Right hindlimb (tissue), 1 donor: ENCODE measurements at regions not wholly inside any gene's neighbourhood (a gene's known extent, or its start where the extent isn't known, plus 50 kb on each side); places are given as distances from the start of the nearest gene placed in this dataset.
"Not testable (repeated sequence)": the region's sequence is repeated elsewhere in the genome, so short reads cannot be mapped to it uniquely, and the experiment has no call there.

Experiments used
- DNase-seq: peaks from one replicate; pipeline ENCODE4 v3.0.0-alpha.2; 2018

DNA sequence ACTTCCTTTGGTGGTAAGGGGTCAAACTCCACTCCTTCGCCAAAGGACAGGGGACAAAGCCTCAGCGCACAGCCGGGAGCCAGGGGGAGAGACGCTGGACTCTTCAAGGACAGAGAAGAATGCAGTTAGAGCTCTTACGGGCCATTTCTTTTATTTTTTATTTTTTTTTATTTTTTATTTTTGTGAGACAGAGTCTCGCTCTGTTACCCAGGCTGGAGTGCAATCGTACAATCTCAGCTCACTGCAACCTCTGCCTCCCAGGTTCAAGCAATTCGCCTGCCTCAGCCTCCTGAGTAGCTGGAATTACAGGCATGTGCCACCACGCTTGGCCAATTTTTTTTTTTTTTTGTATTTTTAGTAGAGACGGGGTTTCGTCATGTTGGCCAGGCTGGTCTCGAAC is 93.2 kb upstream of the RPH3AL start, which contains the start of gene RFLNB:
Gene RFLNB (minus strand): TSS at position 101 of the 400 bp plus-strand sequence.
- DNase-seq, result not testable (repeated sequence)

DNA sequence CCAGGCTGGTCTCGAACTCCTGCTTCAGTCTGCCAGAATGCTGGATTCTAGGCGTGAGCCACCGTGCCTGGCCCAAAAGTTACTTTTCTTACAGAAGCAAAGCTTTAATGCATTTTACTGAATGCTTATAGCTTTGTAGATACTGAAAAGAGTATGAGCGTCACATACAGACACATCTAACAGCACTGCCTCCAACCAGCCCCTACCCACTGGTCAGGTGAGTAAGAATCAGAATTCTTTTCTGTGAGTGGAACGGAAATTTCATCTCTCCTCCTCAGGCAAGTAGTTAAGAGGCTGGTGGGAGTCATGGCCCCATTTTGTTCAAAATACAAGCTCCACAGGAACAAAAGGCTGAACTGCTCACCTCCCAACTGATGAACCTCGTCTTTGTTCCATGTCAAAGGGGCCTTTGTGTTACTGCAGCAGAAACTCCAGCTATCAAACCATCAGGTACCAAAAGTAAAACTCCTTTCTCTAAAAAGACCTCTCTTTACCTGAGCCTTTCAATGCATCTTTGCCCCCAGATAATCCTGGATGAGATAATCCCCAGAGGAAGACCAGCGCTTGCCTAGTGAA is 92.4 kb upstream of the RPH3AL start:
- no peak for DNase-seq

DNA sequence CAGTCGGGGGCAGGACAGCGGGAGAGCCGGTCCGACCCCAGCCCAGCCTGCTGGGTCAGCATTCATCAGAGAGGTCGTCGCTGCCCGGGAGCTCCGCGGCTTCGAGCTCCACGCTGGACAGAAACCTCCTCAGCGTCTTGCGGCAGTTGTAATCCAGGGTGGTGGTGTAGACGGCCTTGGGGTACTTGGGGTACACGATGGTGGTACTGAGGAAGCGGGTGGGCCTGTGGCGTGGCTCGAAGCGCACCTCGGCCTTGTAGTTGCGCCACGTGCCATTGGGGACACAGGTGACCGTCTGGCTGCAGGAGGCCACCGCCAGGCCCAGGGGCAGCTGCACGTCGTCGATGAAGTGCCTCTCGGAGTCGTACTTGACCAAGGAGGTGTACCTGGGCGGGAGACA is 90.5 kb upstream of the RPH3AL start:
- DNase-seq, result no peak

DNA sequence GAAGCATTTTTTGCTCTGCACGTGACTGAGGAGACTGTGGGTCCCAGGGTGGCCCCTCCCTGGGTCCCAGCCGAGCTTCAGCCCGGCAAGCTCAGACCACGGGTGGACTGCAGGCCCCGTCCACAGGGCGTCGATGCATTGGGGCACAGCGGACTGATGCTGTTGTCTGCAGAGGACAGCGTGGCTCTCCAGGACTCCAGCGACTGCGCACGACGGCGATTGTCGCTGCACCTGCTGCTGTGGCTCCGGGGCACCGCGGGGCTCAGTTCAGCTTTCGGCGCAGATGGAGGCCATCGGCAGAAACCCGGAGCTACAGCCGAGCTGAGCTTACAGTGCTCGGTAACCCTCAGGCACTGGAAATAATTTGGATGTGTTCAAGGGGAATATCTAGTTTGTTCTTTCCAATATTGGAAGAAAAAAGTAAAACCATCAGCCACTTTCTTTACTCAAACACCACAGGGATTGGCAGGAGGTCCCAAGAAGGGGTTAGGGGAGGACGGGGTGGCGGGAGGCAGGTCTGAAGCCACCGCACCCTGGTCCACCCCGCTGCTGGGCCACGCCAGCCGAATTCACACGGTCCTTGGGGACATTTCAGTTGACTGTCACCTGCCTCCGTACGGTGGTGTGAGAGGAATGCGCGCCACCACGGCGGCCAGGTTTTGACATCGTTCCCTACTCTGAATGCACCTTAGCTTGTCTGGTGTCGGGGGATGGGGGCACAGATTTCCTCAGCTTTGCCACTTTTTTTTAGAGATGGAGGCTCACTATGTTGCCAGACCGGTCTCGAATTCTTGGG is 88.7 kb upstream of the RPH3AL start:
- DNase-seq, result no peak

DNA sequence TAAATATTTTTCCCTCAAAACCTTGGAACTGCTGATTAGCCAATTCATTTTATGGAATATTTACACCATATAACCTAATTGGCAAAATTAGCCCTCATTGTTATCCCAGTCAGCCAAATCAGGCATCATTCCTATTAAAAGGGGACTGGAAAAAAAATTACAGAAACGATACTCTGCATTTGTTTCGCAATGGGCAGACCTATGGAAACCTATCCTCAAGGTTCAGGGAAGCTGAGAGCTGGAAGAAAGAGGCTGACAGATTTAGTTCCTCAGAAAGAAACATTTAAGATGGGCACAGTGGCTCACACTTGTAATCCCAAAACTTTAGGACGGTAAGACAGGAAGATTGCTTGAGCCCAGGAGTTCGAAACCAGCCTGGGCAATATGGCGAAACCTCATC is 85.6 kb upstream of the RPH3AL start:
- no peak for DNase-seq

DNA sequence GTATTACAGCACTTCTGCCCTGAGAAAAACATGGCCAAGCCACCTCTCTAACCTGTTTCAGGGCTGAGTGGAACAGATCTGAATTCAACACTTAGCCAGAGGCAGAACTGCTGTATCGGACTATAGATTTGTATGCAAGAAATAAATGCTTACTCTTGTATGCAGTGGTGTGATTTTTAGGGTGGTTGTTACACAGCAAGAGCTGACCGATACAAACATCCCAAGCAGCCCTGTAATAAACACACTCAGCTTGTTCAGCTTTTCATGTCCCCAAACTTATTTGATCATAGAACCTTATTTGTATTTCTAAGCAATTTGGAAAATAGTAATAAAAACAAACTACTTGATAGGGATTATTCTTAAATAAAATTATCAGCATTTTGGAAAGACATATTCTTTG is 84.9 kb upstream of the RPH3AL start:
- no peak for DNase-seq

DNA sequence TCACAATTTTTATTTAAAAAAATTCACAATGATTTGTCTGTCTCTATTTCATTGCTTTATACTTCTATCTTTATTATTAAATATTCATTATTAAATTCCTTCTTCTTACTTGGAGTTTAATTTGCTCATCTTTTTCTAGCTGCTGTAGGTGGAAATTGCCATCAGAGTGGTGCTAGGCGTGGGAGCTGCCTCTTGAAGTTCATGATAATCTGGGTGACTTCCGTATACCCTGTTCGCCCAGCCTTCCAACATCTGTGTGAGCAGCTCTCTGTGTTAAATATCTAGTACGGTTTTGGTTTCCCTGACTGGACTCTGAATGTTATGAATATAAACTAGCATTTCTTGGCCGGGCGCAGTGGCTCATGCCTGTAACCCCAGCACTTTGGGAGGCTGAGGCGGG is 84.0 kb upstream of the RPH3AL start:
- DNase-seq, result no peak

DNA sequence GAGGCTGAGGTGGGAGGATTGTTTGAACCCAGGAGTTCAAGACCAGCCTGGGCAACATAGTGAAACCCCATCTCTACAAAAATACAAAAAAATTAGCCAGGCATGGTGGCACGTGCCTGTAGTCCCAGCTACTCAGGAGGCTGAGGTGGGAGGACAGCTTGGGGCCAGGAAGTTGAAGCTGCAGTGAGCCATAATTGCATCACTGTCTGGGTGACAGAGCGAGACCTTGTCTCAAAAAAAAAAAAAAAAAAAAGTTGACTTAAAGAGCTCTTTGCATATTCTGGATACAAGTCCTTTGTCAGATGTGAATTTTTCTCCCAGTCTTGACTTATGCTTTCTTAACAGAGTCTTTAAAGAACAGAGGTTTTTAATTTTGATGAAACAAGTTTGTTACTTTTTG is 79.9 kb upstream of the RPH3AL start:
- DNase-seq, result not testable (repeated sequence)

DNA sequence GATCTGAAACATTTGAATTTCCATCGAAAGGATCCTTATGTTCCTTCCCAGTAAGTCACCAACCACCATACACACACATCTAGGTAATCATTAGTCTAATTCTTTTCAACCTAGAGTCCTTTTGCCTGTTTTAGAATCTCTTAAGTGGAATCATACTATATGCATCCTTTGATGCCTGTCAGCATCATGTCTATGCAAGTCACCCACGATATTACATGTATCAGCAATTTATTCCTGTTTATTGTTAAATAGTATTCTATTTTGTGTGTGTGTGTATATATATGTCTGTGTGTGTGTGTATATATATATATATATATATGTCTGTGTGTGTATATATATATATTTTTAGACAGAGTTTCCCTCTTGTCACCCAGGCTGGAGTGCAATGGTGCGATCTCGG is 78.9 kb upstream of the RPH3AL start:
- no peak for DNase-seq

DNA sequence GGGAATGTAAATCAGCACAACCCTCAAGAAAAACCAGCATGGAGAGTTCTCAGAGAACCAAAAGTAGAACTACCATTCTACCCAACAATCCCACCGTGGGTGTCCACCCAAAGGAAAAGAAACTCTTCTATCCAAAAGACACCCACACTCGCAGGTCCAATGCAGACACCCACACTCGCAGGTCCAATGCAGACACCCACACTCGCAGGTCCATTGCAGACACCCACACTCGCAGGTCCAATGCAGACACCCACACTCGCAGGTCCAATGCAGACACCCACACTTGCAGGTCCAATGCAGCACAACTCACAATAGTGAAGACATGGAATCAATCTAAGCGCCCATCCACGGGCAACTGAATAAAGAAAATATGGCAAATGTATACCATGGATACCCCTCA is 77.0 kb upstream of the RPH3AL start:
- DNase-seq, result no peak

DNA sequence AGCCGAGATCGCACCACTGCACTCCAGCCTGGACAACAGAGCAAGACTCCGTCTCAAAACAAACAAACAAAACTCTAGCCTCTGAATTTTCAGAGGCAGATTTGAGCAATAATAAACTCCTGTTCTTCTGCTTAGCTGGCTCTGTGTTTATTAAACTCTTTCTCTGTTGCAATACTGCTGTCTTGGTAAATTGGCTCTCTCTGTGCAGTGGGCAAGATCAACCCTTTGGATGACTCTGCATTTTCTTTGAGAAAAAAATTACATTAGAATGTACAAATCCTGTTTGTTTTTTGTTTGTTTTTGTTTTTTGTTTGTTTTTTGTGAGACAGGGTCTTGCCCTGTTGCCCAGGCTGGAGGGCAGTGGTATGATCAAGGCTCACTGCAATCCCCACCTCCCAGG is 75.8 kb upstream of the RPH3AL start:
- no peak for DNase-seq

DNA sequence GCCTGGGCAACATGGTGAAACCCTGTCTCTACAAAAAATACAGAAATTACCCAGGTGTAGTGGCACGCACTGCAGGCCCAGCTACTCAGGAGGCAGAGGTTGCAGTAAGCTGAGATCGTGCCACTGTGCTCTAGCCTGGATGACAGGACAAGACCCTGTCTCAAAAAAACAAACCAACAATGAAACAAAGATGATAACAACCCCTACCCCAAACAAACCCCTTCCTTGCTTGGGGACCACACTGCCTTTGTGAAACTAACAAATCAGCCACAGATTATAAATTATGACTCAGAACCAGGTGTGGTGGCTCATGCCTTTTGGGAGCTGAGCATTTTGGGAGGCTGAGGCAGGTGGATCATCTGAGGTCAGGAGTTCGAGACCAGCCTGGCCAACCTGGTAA is 75.3 kb upstream of the RPH3AL start:
- no peak for DNase-seq

DNA sequence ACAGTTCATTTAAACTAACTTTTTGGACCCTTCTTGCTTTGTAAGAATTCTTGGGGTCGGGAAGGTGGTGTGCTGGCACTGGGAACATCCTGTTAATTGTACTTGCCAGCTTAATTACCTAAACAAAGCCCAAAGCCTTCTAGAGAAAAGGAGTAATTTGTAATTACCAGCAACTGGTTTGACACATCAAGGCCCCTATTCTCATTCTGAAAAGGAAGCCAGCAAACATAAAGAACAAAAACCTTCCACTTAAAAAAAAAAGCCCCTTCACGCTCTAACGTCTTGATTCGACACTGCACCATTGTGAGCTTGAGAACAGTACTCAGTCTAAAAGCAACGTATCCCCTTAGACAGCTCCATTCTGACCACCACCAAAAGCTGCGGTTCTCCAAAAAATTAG is 74.7 kb upstream of the RPH3AL start:
- no peak for DNase-seq

DNA sequence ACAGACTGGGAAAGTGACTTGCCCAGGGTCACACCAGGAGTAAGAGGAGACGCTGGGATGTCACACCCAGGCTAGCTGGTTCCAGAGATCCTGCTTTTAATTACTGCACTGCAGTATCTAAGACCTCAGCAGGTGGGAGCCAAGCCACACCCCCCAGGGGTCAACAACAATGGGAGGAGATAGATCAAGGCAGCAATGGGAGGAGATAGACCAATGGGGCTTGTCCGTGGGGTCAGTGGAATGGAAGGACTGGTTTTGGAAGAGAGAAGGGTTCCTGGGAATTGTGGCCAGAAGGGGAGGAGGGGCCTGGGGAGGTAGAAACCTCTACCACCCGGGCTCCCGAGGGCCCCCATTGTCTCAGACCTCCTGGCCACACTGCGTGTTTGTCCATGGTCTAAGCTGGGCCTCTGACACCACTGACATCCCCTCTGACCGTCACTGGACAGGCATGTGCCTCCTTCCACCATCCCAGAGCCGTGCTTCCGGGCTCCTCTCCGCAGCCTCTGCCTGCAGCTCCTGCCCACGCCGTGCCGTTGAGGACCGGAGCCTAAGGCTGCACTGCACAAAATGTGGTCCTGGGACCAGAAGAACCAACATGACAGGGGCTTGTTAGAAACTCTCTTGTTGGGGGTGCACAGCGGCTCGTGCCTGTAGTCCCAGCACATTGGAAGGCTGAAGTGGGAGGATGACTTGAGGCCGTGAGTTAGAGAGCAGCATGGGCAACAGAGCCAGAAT is 69.8 kb upstream of the RPH3AL start:
- no peak for DNase-seq

DNA sequence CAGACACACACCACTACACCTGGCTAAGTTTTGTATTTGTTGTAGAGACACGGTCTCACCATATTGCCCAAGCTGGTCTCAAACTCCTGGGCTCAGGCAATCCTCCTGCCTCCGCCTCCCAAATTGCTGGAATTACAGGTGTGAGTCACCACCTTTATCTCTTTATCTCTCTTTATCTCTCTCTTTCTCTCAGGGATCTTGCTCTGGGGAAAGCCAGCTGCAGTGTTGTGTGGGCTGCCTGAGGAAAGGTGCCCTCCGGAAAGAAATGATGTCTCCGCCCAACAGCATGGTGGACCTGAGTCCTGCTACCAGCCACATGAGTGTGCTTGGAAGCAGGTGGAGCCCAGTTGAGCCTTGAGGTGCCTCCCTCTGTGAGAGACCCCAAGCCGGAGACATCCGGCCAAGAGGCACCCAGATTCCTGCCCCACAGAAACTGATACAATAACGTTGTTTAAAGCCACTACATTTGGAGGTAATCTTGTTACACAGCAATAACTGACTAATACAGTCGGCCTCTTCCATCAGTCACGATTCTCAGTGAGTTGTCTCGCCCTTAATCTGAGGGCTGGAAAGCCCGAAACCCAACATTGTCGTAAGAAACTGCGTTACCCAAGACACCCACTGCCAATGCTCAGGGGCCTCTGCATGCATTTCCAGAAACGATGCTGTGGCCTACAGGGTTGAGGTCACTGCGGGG is 68.0 kb upstream of the RPH3AL start:
- DNase-seq, result no peak

DNA sequence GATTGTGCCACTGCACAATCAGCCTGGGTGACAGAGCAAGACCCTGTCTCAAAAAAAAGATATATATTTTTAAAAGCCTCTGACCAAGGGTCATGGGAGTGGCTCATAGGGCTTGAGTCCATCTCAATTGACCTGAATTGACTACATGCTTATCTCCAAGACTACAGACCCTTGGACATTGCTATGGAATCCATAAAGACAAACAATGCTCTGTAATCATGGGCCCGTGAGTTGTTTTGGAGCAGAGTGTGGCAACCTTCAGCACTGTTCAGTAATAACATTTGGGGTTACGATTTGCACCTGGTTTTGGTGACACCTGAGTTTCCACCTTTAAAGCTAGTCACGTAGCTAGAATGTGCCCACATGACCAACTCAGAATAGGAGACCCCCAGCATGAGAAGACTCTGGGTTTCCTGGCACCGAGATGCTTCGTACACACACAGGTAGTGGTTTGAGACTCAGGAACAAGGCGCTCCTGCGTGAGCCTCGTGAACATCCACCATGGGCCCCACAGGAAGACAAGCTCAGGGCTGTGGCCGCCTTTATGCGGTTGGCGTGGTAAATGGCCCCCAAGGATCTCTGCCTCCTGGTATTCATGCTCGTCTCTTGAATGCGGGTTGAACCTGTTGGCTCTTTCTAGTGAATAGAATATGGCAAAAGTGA is 66.6 kb upstream of the RPH3AL start:
- no peak for DNase-seq

DNA sequence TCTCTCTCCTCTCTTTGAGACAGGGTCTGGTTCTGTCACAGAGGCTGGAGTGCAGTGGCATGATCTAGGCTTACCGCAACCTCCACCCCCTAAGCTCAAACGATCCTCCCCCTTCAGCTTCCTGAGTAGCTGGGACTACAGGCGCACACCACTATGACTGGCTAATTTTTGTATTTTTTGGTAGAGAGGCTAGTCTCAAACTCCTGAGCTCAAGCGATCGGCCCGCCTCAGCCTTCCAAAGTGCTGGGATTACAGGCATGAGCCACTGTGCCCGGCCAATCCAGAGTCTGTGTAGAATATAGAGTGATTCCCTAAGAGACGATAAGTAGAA is 65.8 kb upstream of the RPH3AL start:
- DNase-seq, result no peak

DNA sequence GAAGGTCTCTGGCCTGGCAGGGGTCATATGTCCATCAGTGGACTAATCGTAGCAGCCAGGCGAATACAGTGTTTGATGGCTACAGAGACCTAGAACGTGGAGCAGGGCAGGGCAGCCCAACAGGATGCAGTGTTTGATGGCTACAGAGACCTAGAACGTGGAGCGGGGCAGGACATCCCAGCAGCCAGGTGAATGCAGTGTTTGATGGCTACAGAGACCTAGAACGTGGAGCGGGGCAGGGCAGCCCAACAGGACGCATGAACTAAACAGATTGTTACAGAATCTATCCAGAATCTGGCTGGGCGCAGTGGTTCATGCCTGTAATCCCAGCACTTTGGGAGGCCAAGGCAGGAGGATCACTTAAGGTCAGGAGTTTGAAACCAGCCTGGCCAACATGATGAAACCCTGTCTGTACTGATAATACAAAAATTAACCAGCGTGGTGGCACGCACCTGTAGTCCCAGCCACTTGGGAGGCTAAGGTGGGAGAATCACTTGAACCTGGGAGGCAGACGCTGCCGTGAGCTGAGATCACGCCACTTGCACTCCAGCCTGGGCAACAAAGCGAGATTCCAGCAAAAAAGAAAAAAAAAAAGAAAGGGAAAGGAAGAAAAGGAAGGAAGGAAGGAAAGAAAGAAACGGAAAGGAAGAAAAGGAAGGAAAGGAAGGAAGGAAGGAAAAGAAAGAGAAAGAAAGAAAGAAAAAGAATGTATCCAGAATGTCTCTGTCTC is 65.2 kb upstream of the RPH3AL start:
- no peak for DNase-seq

DNA sequence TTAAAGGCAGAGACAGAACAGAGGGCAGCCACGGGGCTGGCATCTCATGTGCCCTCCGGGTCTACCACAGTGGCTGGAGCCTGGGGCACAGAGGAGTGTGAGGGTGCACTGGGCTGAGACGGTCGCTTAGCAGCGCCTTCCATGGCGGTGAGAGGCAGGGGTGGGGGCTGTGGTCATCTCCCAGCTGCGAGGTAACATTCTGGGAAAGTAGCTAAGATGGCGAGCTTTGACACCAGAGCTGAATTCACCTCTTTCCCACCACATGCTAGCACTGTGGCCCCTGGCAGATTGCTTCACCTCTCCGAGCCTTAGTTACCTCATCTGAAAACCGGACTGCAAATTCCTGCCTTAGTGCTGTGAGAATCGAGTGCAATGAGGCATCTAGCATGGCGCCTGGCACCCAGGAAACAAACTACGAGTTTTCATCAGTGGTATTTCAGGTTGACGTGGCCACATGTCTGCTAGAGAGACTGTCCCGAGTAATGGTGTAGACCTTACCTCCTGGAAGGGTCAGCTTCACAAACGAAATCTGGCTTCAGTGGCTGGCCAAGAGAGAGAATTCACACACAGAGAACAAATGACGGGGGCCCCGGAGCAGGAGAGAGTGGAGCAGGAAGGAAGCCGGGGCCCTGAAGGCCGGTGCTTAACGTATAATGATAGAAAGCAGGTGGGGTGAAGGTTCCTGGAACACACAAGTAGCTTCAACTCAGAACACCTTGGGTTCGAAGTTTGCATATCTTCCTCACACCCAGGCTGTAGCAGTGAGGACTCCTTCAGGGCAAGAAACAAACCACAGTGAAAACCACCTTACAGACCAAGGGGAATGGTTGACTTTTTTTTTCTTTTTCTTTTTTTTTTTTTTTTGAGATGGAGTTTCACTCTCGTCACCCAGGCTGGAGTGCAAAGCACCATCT is 63.9 kb upstream of the RPH3AL start:
- no peak for DNase-seq

DNA sequence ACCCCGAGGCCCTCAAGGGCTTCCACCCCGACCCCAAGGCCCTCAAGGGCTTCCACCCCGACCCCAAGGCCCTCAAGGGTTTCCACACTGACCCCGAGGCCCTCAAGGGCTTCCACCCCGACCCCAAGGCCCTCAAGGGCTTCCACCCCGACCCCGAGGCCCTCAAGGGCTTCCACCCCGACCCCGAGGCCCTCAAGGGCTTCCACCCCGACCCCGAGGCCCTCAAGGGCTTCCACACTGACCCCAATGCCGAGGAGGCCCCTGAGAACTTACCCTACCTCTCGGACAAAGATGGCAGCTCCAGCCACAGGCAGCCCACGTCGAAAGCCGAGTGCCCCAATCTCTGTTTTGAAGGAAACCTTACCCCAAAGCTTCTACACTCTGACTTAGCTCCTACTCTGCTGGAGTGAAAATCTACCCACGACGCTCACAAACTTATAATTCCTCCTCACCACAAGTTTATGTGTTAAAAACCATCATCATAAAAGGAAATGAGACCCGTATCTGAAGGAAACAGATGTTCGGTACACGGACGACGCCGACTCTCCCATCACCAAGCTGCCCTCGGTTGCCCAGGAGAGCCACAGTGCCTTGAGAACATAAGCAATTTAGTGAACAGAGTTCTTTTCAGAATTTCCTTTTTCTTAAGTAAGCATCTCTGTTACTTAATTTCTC is 61.2 kb upstream of the RPH3AL start:
- DNase-seq, result no peak

DNA sequence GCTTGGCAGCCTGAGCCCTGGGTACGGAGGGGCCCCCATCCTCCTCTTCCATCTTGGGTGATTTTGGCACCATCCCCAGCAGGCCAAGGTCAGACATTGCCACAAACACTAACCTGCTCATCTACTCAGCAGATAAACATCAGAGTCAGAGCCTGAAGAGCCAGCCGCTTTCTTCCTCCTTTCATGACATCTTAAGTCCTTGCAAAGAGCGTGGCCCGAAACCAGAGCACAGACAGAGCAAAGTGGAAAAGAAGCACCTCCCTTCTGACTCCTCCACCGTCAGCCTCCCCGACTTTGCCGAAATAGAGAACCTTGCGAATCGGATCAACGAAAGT is 60.4 kb upstream of the RPH3AL start:
- DNase-seq, result no peak
